Ecto neural progenitor cell (in vitro differentiated cells): ENCODE measurements at regions not wholly inside any gene's neighbourhood (a gene's known extent, or its start where the extent isn't known, plus 50 kb on each side); places are given as distances from the start of the nearest gene placed in this dataset.

ENCODE experiments used
- DNase-seq: peaks from one replicate; pipeline ENCODE4 v3.0.0-alpha.2; 2018; ENCODE audit warnings: low spot score

DNA sequence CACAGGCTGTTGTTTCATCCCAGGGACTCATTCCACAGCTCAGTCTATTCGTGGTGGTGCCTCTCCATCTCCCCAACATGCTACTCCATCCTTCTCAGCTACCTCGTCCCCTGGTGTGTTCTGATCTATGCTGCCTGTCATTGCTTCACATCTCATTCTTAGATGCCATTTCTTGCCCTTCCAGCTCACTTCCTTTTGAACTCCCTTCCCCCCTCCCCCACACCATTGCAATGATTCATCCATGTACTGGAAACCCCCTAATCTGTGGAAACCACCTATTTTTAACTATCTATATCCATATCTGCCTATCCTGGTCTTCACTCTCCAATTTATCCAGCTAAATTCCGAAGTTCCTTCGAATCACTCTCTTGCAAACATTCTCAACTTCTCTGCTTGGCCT lies 65.7 kb upstream of the PARD3B start:
- no peak for DNase-seq

DNA sequence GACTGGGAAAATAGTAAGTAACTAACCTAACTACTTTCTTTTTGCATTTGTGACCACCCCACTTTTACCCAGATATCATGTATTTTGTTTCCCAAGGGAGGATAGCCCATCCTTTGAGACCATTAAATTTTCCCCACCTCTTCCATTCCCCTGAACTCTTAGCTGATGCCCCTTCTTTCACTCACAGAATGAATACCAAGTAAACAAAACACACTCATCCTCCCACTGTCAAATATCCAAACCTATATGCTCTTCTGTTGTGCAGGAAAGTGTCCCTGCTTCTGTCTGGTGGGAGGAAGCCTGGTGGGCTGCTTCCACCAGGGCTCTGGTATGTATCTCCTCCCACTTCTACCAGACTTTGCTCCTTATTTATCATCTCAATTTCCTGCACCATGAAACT lies 64.6 kb upstream of the PARD3B start:
- DNase-seq, result no peak

DNA sequence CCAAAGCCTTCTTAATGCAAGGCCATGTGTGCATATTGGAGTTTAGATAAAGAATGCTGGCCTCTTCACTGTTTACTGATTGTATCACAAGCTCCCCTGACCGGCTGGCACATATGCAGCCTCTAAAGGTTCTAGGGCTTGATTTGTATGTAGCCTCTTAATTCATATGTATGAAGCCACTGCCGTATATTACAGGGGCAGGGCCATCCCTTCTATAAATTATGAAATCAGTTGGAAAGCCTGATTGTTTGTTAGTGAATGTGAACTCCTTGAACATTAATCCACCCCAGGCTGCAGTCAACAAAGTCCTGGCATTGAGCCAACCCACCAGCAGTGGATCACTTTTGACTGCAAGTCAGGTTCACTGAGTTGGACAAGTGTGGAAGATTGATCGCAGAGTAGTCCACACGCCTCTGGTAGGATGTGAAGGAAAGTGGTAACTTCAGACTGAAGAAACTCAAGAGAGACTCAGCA lies 61.6 kb upstream of the PARD3B start:
- DNase-seq, result no peak

DNA sequence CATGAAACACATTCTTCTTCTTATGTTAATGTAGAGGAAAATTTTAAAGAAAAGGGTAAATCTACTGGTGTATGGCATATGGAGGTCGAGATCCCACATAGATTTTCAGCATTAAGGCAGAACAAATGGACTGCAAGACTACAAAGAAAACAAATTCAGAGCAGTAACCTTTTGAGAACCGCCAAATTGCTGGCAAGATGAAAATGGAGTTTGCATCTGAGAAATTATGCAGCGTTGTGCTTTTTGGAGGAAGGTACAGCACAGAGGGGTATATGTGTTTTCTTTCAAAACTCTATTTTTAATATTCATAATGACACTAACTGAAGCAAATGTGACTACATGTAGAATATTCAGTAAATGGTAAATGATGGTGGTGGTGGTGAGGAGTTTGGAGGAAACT lies 59.0 kb upstream of the PARD3B start:
- DNase-seq, result no peak

DNA sequence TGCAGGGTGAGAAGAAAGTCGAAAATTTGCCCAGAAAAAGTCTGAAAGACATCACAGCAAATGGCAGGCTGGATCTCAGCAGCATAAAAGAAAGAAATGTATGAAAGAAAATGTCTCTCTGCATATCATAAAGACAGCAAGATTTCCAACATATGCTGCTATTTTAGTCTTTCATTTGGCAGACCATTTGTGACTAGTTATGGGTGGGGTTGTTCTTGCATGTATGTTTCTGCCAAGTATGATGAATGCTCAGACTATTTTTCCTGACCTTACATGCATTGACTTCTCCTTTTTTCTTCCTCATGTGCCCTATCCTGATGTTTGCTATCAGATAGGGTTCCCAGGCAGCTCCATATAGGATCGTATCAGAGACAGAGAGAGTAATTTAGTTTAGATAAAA lies 58.5 kb upstream of the PARD3B start:
- no peak for DNase-seq

DNA sequence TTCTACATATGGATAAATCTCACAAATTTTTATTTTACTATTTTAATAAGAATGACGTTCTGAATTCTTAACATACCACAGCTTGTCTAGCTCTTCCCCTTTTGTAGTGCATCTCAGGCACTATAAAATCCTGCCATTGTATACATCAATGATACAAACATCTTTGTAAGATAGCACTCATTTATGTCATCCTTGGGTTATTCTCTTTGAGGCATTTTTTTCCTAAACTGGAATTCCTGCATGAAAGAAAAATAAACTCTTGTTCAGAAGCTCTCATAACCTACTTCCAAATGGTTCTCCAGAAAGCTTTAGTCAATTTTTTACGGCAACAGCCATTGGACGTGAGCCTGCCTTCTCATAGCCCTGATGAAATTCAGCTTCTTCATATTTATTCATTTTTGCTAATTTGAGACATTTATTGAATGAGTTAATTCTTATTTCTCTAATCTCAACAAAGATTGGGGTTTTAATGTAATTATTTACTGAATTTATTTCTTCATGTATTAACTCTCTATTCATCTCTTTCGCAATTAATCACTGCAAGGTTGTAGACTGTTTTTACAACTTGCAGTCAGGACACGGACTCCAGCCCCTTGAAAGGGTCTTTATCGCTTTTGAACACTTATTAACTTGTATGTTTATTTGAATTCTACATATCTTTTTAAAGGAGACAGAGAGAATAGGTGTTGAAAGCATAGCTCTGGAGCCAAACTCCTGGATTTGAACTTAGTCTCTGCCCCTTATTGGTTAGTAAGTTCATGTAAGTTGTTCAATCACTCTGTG lies 57.6 kb upstream of the PARD3B start:
- DNase-seq, result no peak

DNA sequence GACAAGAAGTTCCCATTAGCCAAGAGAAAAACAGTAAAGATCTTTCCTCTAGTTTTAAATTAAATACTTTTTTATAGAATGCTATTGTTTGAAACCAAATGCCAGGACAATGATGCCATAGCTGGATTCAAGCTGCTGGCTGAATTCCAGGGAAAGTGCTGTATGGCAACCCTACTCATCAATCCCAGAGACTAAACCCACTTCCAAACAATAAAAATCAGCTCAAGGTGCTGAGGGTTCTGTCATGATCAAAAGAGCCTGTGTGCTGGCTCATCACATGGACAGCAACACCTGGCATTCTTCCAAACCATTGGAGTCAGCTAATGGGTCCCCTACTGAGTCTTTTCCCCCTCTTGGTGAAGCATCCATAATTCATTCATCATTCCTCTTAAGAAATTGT lies 53.7 kb upstream of the PARD3B start:
- DNase-seq, result no peak

DNA sequence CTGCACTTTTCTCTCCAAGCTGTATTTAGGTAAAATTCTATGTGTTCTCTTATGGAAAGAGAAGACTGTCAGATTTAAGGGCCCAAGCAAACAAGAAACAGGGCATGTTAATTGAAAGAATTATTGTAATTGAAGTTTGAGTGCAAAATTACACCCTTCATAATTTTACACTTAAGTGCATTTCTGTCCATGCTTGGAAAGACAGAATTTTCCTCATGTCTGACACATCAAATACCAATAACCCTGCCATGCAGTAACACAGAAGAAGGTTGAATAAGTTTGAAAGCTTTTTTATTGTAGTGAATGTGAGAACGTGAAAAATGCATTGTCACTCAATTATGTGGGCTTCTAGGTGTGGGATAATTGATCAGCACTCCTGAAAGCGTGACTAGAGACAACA lies 52.9 kb upstream of the PARD3B start:
- no peak for DNase-seq

DNA sequence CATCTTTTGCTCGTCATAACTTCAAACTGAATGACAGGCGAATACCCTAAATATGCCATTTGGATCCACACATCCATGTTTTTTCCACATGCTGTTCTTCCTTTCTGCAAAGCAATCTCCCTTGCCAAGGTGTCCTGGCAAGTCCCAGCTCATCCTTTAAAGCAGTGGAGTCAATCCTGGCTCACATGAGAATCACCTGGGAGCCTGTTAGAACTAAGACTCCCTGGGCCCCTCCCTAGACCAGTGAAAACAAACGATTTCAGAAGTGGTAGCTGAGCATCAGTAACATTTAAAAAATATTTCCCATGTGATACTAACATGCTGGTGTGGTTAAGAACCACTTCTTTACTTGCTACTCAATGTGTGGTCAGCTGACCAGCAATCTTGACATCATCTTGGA lies 50.6 kb upstream of the PARD3B start:
- no peak for DNase-seq

DNA sequence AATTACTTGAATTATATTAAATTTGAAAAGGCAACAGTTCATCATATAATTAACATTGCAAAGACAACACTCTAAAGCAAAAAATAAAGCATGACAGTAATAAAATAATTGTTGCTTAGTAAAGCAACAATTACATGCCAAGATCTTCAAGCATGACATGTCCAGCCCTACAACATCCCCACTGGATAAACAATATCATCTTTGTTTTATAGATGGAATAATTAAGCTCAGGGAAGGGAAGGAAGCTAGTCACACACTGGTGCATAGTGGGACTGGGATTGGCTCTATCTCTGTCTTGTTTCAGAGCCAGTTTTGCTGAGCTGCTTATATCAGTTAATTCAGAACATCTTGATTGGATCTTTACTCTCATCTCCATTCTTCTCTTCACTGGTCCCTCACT lies 49.9 kb upstream of the PARD3B start:
- no peak for DNase-seq
